Testis (tissue), 2 donors: ENCODE measurements at regions not wholly inside any gene's neighbourhood (a gene's known extent, or its start where the extent isn't known, plus 50 kb on each side); places are given as distances from the start of the nearest gene placed in this dataset.

Experiments
- DNase-seq: peaks from one replicate; pipeline ENCODE4 v3.0.0-alpha.2; 2019
- H3K27ac ChIP-seq, 2 donors: fragments of 200-600 bp; sonication (generic); one replicate each; pipeline ENCODE4 v1.5.1; 2019
- H3K27me3 ChIP-seq: fragments of 200-600 bp; sonication (generic); one replicate; pipeline ENCODE4 v1.5.1; 2019
- H3K36me3 ChIP-seq: fragments of 200-600 bp; sonication (generic); one replicate; pipeline ENCODE4 v1.5.1; 2017; ENCODE audit warnings: low read depth; ENCODE audit errors: missing control alignments
- H3K4me1 ChIP-seq: fragments of 200-600 bp; sonication (generic); one replicate; pipeline ENCODE4 v1.5.1; 2019
- H3K4me3 ChIP-seq, 2 donors: fragments of 200-600 bp; sonication (generic); one replicate each; pipeline ENCODE4 v1.5.1; 2017 to 2019
- H3K9me3 ChIP-seq: fragments of 200-600 bp; sonication (generic); one replicate; pipeline ENCODE4 v1.5.1; 2017
- POLR2A ChIP-seq: fragments of 450-650 bp; IDR thresholded peaks from one replicate; pipeline ENCODE4 v1.6.1; 2017; ENCODE audit warnings: antibody characterized with exemption, mild to moderate bottlenecking, moderate library complexity
- WGBS, 2 donors: methylation state at CpG; one replicate each; pipeline ENCODE4 v1.1.5; 2018; 5-methylcytosine and 5-hydroxymethylcytosine counted together
- intact Hi-C: fragments of 100-400 bp; cut with DNase I; formaldehyde crosslinking; loops from one replicate; pipeline ENCODE4 v1.15.1; 2023; ENCODE audit warnings: low total_unique reads
- TF ChIP-seq, protein P1 (sequence below), 3 experiments: fragments of 450-650 bp in 2 of 3; fragments of 200-600 bp in 1 of 3; sonication (generic) in 1 of 3; IDR thresholded peaks; one replicate each; pipeline ENCODE4 v1.5.1; 2016 to 2019; ENCODE audit warnings: antibody characterized with exemption in 3 of 3, mild to moderate bottlenecking in 2 of 3, moderate library complexity in 1 of 3

DNA sequence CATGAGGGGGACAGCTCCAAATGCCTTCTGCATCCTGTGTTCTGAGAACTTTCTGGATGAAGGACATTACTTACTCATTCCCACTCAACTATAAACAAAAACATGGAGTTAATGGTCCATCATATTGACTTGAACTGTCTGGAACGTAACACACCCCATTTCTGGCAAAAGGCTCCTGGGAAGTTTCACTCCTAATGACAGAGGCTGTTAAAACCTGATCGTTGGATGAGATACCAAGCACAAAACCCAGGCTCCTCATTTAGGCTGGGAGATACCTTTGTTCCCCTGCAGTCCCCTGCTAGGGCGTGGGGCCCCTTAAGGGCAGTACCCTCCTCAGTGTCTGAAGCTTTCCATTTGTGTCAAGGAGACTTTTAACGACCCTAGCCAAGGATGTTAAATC is 78.9 kb downstream of the RHOU start:
- Histone ChIP-seq H3K4me3 (no peak overlapping the region), H3K27ac (no peak overlapping the region), H3K4me1 (peaks cover 6% of the 10 kb centered on the region), H3K27me3 (no peaks in the 10 kb centered on the region), H3K9me3 (no peaks in the 10 kb centered on the region), H3K36me3 (no peaks in the 10 kb centered on the region)
- intact Hi-C loops: no loop called here
- TF ChIP-seq, protein P1, sequence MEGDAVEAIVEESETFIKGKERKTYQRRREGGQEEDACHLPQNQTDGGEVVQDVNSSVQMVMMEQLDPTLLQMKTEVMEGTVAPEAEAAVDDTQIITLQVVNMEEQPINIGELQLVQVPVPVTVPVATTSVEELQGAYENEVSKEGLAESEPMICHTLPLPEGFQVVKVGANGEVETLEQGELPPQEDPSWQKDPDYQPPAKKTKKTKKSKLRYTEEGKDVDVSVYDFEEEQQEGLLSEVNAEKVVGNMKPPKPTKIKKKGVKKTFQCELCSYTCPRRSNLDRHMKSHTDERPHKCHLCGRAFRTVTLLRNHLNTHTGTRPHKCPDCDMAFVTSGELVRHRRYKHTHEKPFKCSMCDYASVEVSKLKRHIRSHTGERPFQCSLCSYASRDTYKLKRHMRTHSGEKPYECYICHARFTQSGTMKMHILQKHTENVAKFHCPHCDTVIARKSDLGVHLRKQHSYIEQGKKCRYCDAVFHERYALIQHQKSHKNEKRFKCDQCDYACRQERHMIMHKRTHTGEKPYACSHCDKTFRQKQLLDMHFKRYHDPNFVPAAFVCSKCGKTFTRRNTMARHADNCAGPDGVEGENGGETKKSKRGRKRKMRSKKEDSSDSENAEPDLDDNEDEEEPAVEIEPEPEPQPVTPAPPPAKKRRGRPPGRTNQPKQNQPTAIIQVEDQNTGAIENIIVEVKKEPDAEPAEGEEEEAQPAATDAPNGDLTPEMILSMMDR (IDR thresholded peaks at IDR 0.05): no peak
- TF ChIP-seq POLR2A: no peak
- DNase-seq: no peak
- 60 to 72% methylated on average over 4 of the region's 4 CpGs for WGBS, 2 donors

GRCh38 chr1:228818296-228818695 is 83.0 kb downstream of the RHOU start:
- 91 to 100% methylated on average over 1 to 6 of the region's 7 CpGs for WGBS, 2 donors
- H3K27me3 ChIP-seq: no peaks in the 10 kb centered on the region
- H3K4me1 ChIP-seq: no peaks in the 10 kb centered on the region
- DNase-seq: no peak
- intact Hi-C loops: no loop called here
- H3K9me3 ChIP-seq: no peaks in the 10 kb centered on the region
- no peaks in the 10 kb centered on the region for H3K36me3 ChIP-seq
- H3K27ac ChIP-seq: no peak overlapping the region
- H3K4me3 ChIP-seq: no peak overlapping the region
- TF ChIP-seq POLR2A: no peak
- TF ChIP-seq, protein P1 (IDR thresholded peaks at IDR 0.05): no peak

DNA sequence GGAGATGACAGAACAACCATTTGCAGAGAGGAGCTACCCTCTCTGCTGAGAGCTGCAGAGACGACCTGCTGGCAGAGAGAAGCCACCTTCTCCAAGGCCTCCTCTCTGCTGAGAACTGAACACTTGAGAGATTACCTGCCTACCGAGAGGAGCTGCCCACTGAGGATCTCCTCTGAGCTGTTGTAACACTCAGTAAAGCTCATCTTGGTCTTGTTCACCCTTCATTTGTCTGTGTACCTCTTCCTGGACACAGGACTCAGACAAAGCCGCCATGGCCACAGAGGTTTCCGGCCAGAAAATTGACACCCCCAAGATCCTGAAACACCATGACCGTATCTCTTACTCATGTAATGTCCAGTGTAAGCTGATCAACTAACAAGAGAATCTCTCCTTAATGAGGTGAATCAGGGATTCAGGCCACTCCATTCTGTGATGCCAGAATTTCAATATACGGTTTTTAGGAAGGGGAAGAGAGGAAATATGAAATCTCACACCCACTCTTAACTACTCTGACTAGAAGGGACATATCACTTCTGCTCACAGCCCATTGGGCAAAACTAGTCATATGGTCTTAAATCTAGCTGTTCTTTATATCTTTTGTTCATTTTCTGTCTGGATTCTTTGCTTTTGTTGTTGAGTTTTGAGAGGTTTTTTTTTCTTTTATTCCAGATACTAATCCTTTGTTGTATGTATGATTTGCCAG is 83.8 kb downstream of the RHOU start:
- intact Hi-C loops: no loop called here
- DNase-seq: no peak
- H3K36me3 ChIP-seq: no peaks in the 10 kb centered on the region

GRCh38 chr1:228821252-228821651 is 86.0 kb downstream of the RHOU start:
- intact Hi-C loops: no loop called here
- WGBS, 2 donors: 81 to 94% methylated on average over 2 of the region's 2 CpGs
- Histone ChIP-seq H3K9me3 (no peaks in the 10 kb centered on the region), H3K36me3 (no peaks in the 10 kb centered on the region), H3K4me3 (no peak overlapping the region), H3K4me1 (no peaks in the 10 kb centered on the region), H3K27me3 (no peaks in the 10 kb centered on the region), H3K27ac (no peak overlapping the region)
- no peak for DNase-seq
- TF ChIP-seq, protein P1 (IDR thresholded peaks at IDR 0.05): no peak
- no peak for TF ChIP-seq POLR2A

More for the DNA sequence above, 83.8 kb downstream of the RHOU start:
- Histone ChIP-seq H3K27me3 (no peaks in the 10 kb centered on the region), H3K4me3 (no peak overlapping the region), H3K4me1 (no peaks in the 10 kb centered on the region), H3K9me3 (no peaks in the 10 kb centered on the region), H3K27ac (no peak overlapping the region)
- TF ChIP-seq POLR2A: no peak
- TF ChIP-seq, protein P1 (IDR thresholded peaks at IDR 0.05): no peak
- 72 to 90% methylated on average over 5 to 6 of the region's 6 CpGs for WGBS, 2 donors

- no peaks in the 10 kb centered on the region for H3K4me1 ChIP-seq
- H3K9me3 ChIP-seq: no peaks in the 10 kb centered on the region
- intact Hi-C loops: no loop called here
- H3K36me3 ChIP-seq: no peaks in the 10 kb centered on the region
- no peak for TF ChIP-seq POLR2A
- TF ChIP-seq, protein P1 (IDR thresholded peaks at IDR 0.05): no peak
- no peak for DNase-seq
- no peak overlapping the region for H3K4me3 ChIP-seq
- 90 to 92% methylated on average over 3 of the region's 3 CpGs for WGBS, 2 donors
- H3K27me3 ChIP-seq: no peaks in the 10 kb centered on the region
- no peak overlapping the region for H3K27ac ChIP-seq
Observed at GRCh38 chr1:228823200-228823599, 87.9 kb downstream of the RHOU start.
